Transverse colon (tissue), 4 donors: ENCODE measurements at regions not wholly inside any gene's neighbourhood (a gene's known extent, or its start where the extent isn't known, plus 50 kb on each side); places are given as distances from the start of the nearest gene placed in this dataset.

ENCODE experiments used
- DNase-seq: peaks from one replicate; pipeline ENCODE4 v3.0.0-alpha.2; 2019
- H3K27ac ChIP-seq, 4 donors: fragments of 200-600 bp; sonication (generic); 2 replicates each; pipeline ENCODE4 v1.5.1; 2016 to 2018; ENCODE audit warnings: inconsistent platforms in 4 of 4
- H3K27me3 ChIP-seq: fragments of 200-600 bp; sonication (generic); 2 replicates; pipeline ENCODE4 v1.5.1; 2017; ENCODE audit warnings: inconsistent platforms
- H3K36me3 ChIP-seq, 4 donors: fragments of 200-600 bp; sonication (generic); 2 replicates each; pipeline ENCODE4 v1.5.1; 2017 to 2019; ENCODE audit warnings: inconsistent platforms in 4 of 4
- H3K4me1 ChIP-seq, 4 donors: fragments of 200-600 bp; sonication (generic); 2 replicates each; pipeline ENCODE4 v1.5.1; 2017 to 2020; ENCODE audit warnings: inconsistent platforms in 4 of 4
- H3K4me3 ChIP-seq, 4 donors: fragments of 200-600 bp; sonication (generic); 1 replicate in 1 of 4; 2 replicates in 3 of 4; pipeline versions ENCODE4 v1.5.1 to v1.6.1; 2017 to 2019; ENCODE audit warnings: inconsistent platforms in 4 of 4
- H3K9me3 ChIP-seq, 2 donors: fragments of 200-600 bp; sonication (generic); 2 replicates each; pipeline ENCODE4 v1.5.1; 2017 to 2019; ENCODE audit warnings: inconsistent platforms in 2 of 2
- CTCF ChIP-seq, 5 experiments: fragments of 200-600 bp in 3 of 5; fragments of 450-650 bp in 2 of 5; sonication (generic) in 3 of 5; IDR thresholded peaks; 1 replicate in 2 of 5; 2 replicates in 3 of 5; pipeline ENCODE4 v1.5.1; 2016 to 2017; ENCODE audit warnings: antibody characterized with exemption in 5 of 5, inconsistent platforms in 3 of 5, mild to moderate bottlenecking in 2 of 5, moderate library complexity in 1 of 5
- EP300 ChIP-seq: sonication (generic); formaldehyde crosslinking; IDR thresholded peaks from one replicate; pipeline ENCODE4 v1.6.1; 2017; ENCODE audit warnings: antibody characterized with exemption, low read depth
- POLR2A ChIP-seq: fragments of 450-650 bp; IDR thresholded peaks from one replicate; pipeline ENCODE4 v1.6.1; 2016; ENCODE audit warnings: antibody characterized with exemption, mild to moderate bottlenecking, moderate library complexity
- POLR2AphosphoS5 ChIP-seq, 3 donors: sonication (generic); formaldehyde crosslinking; IDR thresholded peaks; one replicate each; pipeline ENCODE4 v1.6.1; 2016; ENCODE audit warnings: antibody characterized with exemption in 3 of 3
- WGBS, 2 donors: methylation state at CpG; one replicate each; pipeline ENCODE4 v1.1.5; 2018; ENCODE audit warnings: low coverage in 1 of 2; 5-methylcytosine and 5-hydroxymethylcytosine counted together
- in situ Hi-C, 4 donors: fragments of 200-750 bp; cut with MboI; loops; one replicate each; pipeline versions ENCODE4 v1.15.0 to v1.15.1; 2017; ENCODE audit warnings: low sequenced_read_pairs in 3 of 4, low pct_ligation_motif_present in 1 of 4, low pct_unique_long_range_greater_than_20kb in 1 of 4
- intact Hi-C: fragments of 100-400 bp; cut with DNase I; formaldehyde crosslinking; loops from one replicate; pipeline ENCODE4 v1.15.1; 2023; ENCODE audit warnings: low total_unique reads

GRCh38 chr18:51545446-51545845 is 348.0 kb upstream of the MEX3C start:
- in situ Hi-C loops = no loop called here
- Histone ChIP-seq H3K27ac (no peak overlapping the region), H3K4me1 (no peaks in the 10 kb centered on the region), H3K36me3 (no peaks in the 10 kb centered on the region), H3K27me3 (no peaks in the 10 kb centered on the region), H3K9me3 (no peaks in the 10 kb centered on the region), H3K4me3 (no peak overlapping the region)
- no peak for DNase-seq
- intact Hi-C loops = no loop called here
- TF ChIP-seq POLR2A (no peak), EP300 (no peak), POLR2AphosphoS5 (IDR thresholded peaks at IDR 0.05) (no peak), CTCF (IDR thresholded peaks at IDR 0.05) (no peak)
- 83% methylated on average over 4 of the region's 4 CpGs for WGBS, 2 donors

GRCh38 chr18:51559198-51559901 is 361.9 kb upstream of the MEX3C start:
- TF ChIP-seq POLR2A = no peak
- TF ChIP-seq CTCF (IDR thresholded peaks at IDR 0.05) = no peak
- no peak for TF ChIP-seq POLR2AphosphoS5 (IDR thresholded peaks at IDR 0.05)
- no peak for TF ChIP-seq EP300
- 80 to 81% methylated on average over 1 to 2 of the region's 2 CpGs for WGBS, 2 donors
- in situ Hi-C loops = no loop called here

GRCh38 chr18:51559902-51560287 is 362.4 kb upstream of the MEX3C start:
- no peak for DNase-seq
- 65 to 83% methylated on average over 1 of the region's 1 CpG for WGBS, 2 donors

More at GRCh38 chr18:51559198-51559901, 361.9 kb upstream of the MEX3C start:
- no peaks in the 10 kb centered on the region for H3K4me1 ChIP-seq
- H3K36me3 ChIP-seq = no peaks in the 10 kb centered on the region
- no peak overlapping the region for H3K27ac ChIP-seq
- intact Hi-C loops = no loop called here
- DNase-seq = no peak
- H3K4me3 ChIP-seq = no peak overlapping the region
- no peaks in the 10 kb centered on the region for H3K9me3 ChIP-seq
- H3K27me3 ChIP-seq = no peaks in the 10 kb centered on the region

GRCh38 chr18:51561821-51562220 is 364.3 kb upstream of the MEX3C start:
- Histone ChIP-seq H3K9me3 (no peaks in the 10 kb centered on the region), H3K4me1 (no peaks in the 10 kb centered on the region), H3K36me3 (no peaks in the 10 kb centered on the region), H3K27me3 (no peaks in the 10 kb centered on the region), H3K27ac (no peak overlapping the region), H3K4me3 (no peak overlapping the region)
- DNase-seq = no peak
- intact Hi-C loops (loop anchor here (10.0 kb wide), 1 partner anchor 1323 kb away; no protein-coding TSS in a partner anchor), in situ Hi-C loops (no loop called here)
- 71 to 84% methylated on average over 4 of the region's 4 CpGs for WGBS, 2 donors
- TF ChIP-seq POLR2AphosphoS5 (IDR thresholded peaks at IDR 0.05) (no peak), EP300 (no peak), CTCF (IDR thresholded peaks at IDR 0.05) (no peak), POLR2A (no peak)

More at GRCh38 chr18:51559902-51560287, 362.4 kb upstream of the MEX3C start:
- TF ChIP-seq EP300 (no peak), POLR2AphosphoS5 (IDR thresholded peaks at IDR 0.05) (no peak), POLR2A (no peak), CTCF (IDR thresholded peaks at IDR 0.05) (no peak)
- Histone ChIP-seq H3K27ac (no peak overlapping the region), H3K9me3 (no peaks in the 10 kb centered on the region), H3K4me3 (no peak overlapping the region), H3K36me3 (no peaks in the 10 kb centered on the region), H3K4me1 (no peaks in the 10 kb centered on the region), H3K27me3 (no peaks in the 10 kb centered on the region)
- in situ Hi-C loops = no loop called here
- intact Hi-C loops = loop anchor here (10.0 kb wide), 1 partner anchor 1325 kb away; no protein-coding TSS in a partner anchor
